H1 (cell line): ENCODE measurements at regions not wholly inside any gene's neighbourhood (a gene's known extent, or its start where the extent isn't known, plus 50 kb on each side); places are given as distances from the start of the nearest gene placed in this dataset.

ENCODE experiments used
- CTCF ChIA-PET: fragments of 300-600 bp; sonication (Branson Sonifier 250); formaldehyde crosslinking; loops from one replicate; lab custom pipeline; 2021; ENCODE audit not compliant: partially characterized antibody; lab: Charles Lee
- POLR2A ChIA-PET: fragments of 300-600 bp; sonication (Branson Sonifier 250); formaldehyde crosslinking; loops from one replicate; lab custom pipeline; 2021; ENCODE audit warnings: inconsistent platforms; ENCODE audit not compliant: partially characterized antibody; lab: Charles Lee
- DNase-seq, 2 experiments: peaks; one replicate each; pipeline versions ENCODE4 v3.0.0 to v3.0.0-alpha.2; 2010 to 2022; ENCODE audit warnings: low spot score in 2 of 2, low read depth in 1 of 2, mixed read lengths in 1 of 2
- FAIRE-seq: peaks from 2 replicates; lab custom pipeline; 2011; peaks lifted over from hg19 to GRCh38; lab: Jason Lieb, UNC
- H2AFZ ChIP-seq: 2 replicates; pipeline ENCODE4 v1.8.1; 2012; ENCODE audit warnings: low read length, inconsistent platforms
- H2AK5ac ChIP-seq: 2 replicates; pipeline ENCODE4 v1.6.1; 2013; ENCODE audit warnings: low read depth, low read length
- H2BK120ac ChIP-seq: replicated peaks from 2 replicates; pipeline ENCODE3; 2013; ENCODE audit warnings: low read depth, low read length, inconsistent platforms
- H2BK12ac ChIP-seq: 2 replicates; pipeline ENCODE4 v1.6.1; 2013; ENCODE audit warnings: low read depth, low read length
- H2BK15ac ChIP-seq: 2 replicates; pipeline ENCODE4 v1.6.1; 2013; ENCODE audit warnings: low read length
- H2BK20ac ChIP-seq: 2 replicates; pipeline ENCODE4 v1.6.1; 2013; ENCODE audit warnings: low read length
- H2BK5ac ChIP-seq: 2 replicates; pipeline ENCODE4 v1.6.1; 2013; ENCODE audit warnings: low read depth, low read length
- H3K14ac ChIP-seq: 2 replicates; pipeline ENCODE4 v1.6.1; 2013; ENCODE audit warnings: inconsistent platforms; ENCODE audit not compliant: insufficient read length
- H3K18ac ChIP-seq: 2 replicates; pipeline ENCODE4 v1.6.1; 2013; ENCODE audit warnings: low read length; ENCODE audit errors: extremely low read depth
- H3K23ac ChIP-seq: 2 replicates; pipeline ENCODE4 v1.6.1; 2013; ENCODE audit warnings: inconsistent platforms; ENCODE audit not compliant: insufficient read length
- H3K23me2 ChIP-seq: 2 replicates; pipeline ENCODE4 v1.6.1; 2013; ENCODE audit warnings: low read depth, low read length
- H3K27ac ChIP-seq: 2 replicates; pipeline ENCODE4 v1.6.1; 2011; ENCODE audit warnings: low read depth, low read length, inconsistent platforms
- H3K27me3 ChIP-seq, 4 experiments: replicated peaks in 1 of 4; 1 replicate in 1 of 4; 2 replicates in 3 of 4; pipeline versions ENCODE4 v1.6.1 to v1.8.1; 2011 to 2013; ENCODE audit warnings: low read length in 3 of 4, mild to moderate bottlenecking in 3 of 4, inconsistent platforms in 2 of 4, mixed read lengths in 2 of 4, moderate library complexity in 1 of 4; ENCODE audit not compliant: control insufficient read depth in 3 of 4, insufficient read depth in 3 of 4; ENCODE audit errors: extremely low read depth in 1 of 4
- H3K36me3 ChIP-seq, 4 experiments: 2 replicates each; pipeline versions ENCODE4 v1.6.1 to v1.8.1; 2011 to 2013; ENCODE audit warnings: mild to moderate bottlenecking in 4 of 4, low read length in 3 of 4, moderate library complexity in 2 of 4, control low read depth in 1 of 4, inconsistent platforms in 1 of 4; ENCODE audit not compliant: insufficient read depth in 4 of 4, control insufficient read depth in 2 of 4
- H3K4ac ChIP-seq: replicated peaks from 2 replicates; pipeline ENCODE3; 2013; ENCODE audit warnings: low read length, low read depth, mixed read lengths, inconsistent platforms; ENCODE audit not compliant: insufficient read length
- H3K4me1 ChIP-seq, 4 experiments: replicated peaks in 1 of 4; 1 replicate in 1 of 4; 2 replicates in 3 of 4; pipeline versions ENCODE4 v1.6.1 to v1.8.1; 2011 to 2013; ENCODE audit warnings: low read length in 3 of 4, inconsistent platforms in 2 of 4, mixed read lengths in 1 of 4; ENCODE audit not compliant: insufficient read depth in 4 of 4, control insufficient read depth in 3 of 4
- H3K4me2 ChIP-seq, 2 experiments: 2 replicates each; pipeline versions ENCODE4 v1.6.1 to v1.8.1; 2011 to 2013; ENCODE audit warnings: low read depth in 2 of 2, low read length in 2 of 2, control low read depth in 1 of 2, inconsistent platforms in 1 of 2, mild to moderate bottlenecking in 1 of 2; ENCODE audit not compliant: insufficient read depth in 1 of 2
- H3K4me3 ChIP-seq, 4 experiments: fragments of 200-600, 300-600 bp in 1 of 4; sonication (generic), shearing (Covaris generic), sonication (Bioruptor Twin) in 1 of 4; 2 replicates each; pipeline versions ENCODE4 v1.5.1 to v1.8.1; 2011 to 2016; ENCODE audit warnings: low read length in 4 of 4, low read depth in 3 of 4, control low read depth in 2 of 4, inconsistent platforms in 2 of 4, mild to moderate bottlenecking in 2 of 4, mixed read lengths in 1 of 4, moderate library complexity in 1 of 4; ENCODE audit not compliant: insufficient read depth in 2 of 4; ENCODE audit errors: extremely low read depth in 1 of 4
- H3K56ac ChIP-seq: replicated peaks from 2 replicates; pipeline ENCODE3; 2013; ENCODE audit warnings: low read depth, mild to moderate bottlenecking, mixed read lengths, low read length, inconsistent platforms; ENCODE audit not compliant: insufficient read length
- H3K79me1 ChIP-seq: 2 replicates; pipeline ENCODE4 v1.6.1; 2013; ENCODE audit warnings: low read depth, low read length, control low read depth
- H3K79me2 ChIP-seq, 2 experiments: 2 replicates each; pipeline versions ENCODE4 v1.6.1 to v1.8.1; 2012 to 2013; ENCODE audit warnings: low read length in 2 of 2, mild to moderate bottlenecking in 2 of 2, inconsistent platforms in 1 of 2; ENCODE audit not compliant: insufficient read depth in 2 of 2, control insufficient read depth in 1 of 2
- H3K9ac ChIP-seq, 4 experiments: replicated peaks in 1 of 4; 1 replicate in 1 of 4; 2 replicates in 3 of 4; pipeline versions ENCODE4 v1.6.1 to v1.8.1; 2011 to 2013; ENCODE audit warnings: low read depth in 3 of 4, low read length in 3 of 4, control low read depth in 2 of 4, mild to moderate bottlenecking in 2 of 4, moderate library complexity in 2 of 4, inconsistent platforms in 1 of 4; ENCODE audit errors: extremely low read depth in 1 of 4
- H3K9me3 ChIP-seq, 2 experiments: 2 replicates each; pipeline versions ENCODE4 v1.6.1 to v1.8.1; 2012 to 2013; ENCODE audit warnings: mild to moderate bottlenecking in 2 of 2, moderate library complexity in 2 of 2, control low read depth in 1 of 2, inconsistent platforms in 1 of 2, low read depth in 1 of 2, low read length in 1 of 2, mixed read lengths in 1 of 2; ENCODE audit not compliant: insufficient read depth in 2 of 2
- H4K20me1 ChIP-seq, 2 experiments: replicated peaks in 1 of 2; 2 replicates each; pipeline versions ENCODE3 to v1.8.1; 2011 to 2013; ENCODE audit warnings: inconsistent platforms in 2 of 2, low read length in 2 of 2, mild to moderate bottlenecking in 1 of 2; ENCODE audit not compliant: insufficient read depth in 2 of 2, control insufficient read depth in 1 of 2
- H4K5ac ChIP-seq: 2 replicates; pipeline ENCODE4 v1.6.1; 2013; ENCODE audit warnings: low read length, low read depth, mixed read lengths, inconsistent platforms; ENCODE audit not compliant: insufficient read length
- H4K8ac ChIP-seq: 2 replicates; pipeline ENCODE4 v1.8.0; 2013; ENCODE audit warnings: mild to moderate bottlenecking, moderate library complexity, low read length, inconsistent platforms; ENCODE audit not compliant: insufficient read depth; ENCODE audit errors: extremely low read depth
- H4K91ac ChIP-seq: replicated peaks from 2 replicates; pipeline ENCODE3; 2013; ENCODE audit warnings: low read length, mixed read lengths, inconsistent platforms; ENCODE audit not compliant: insufficient read length
- EZH2 ChIP-seq: fragments of 200-600 bp; sonication (generic); IDR thresholded peaks from 2 replicates; pipeline ENCODE4 v1.7.1; 2012; ENCODE audit warnings: low read depth, mild to moderate bottlenecking, moderate library complexity, low read length, inconsistent platforms; ENCODE audit not compliant: severe bottlenecking
- POLR2A ChIP-seq, 2 experiments: IDR thresholded peaks; 1 replicate in 1 of 2; 2 replicates in 1 of 2; pipeline ENCODE4 v1.6.1; 2011; ENCODE audit warnings: low read depth in 2 of 2, low read length in 2 of 2, mild to moderate bottlenecking in 2 of 2; ENCODE audit errors: control extremely low read depth in 1 of 2
- POU5F1 ChIP-seq: IDR thresholded peaks from 2 replicates; pipeline ENCODE4 v1.6.1; 2011; ENCODE audit warnings: low read depth, mild to moderate bottlenecking, low read length, moderate library complexity
- SAP30 ChIP-seq: fragments of 300-600 bp; sonication (generic); IDR thresholded peaks from 2 replicates; pipeline ENCODE4 v1.7.1; 2012; ENCODE audit warnings: low read length, moderate library complexity, mild to moderate bottlenecking, inconsistent platforms; ENCODE audit not compliant: insufficient read depth, insufficient replicate concordance
- SIX5 ChIP-seq: IDR thresholded peaks from 2 replicates; pipeline ENCODE4 v1.6.1; 2011; ENCODE audit warnings: mild to moderate bottlenecking, low read depth, low read length
- TAF1 ChIP-seq: IDR thresholded peaks from 2 replicates; pipeline ENCODE4 v1.6.1; 2011; ENCODE audit warnings: mild to moderate bottlenecking, low read depth, low read length
- USF2 ChIP-seq: IDR thresholded peaks from 2 replicates; pipeline ENCODE4 v1.6.1; 2011; ENCODE audit warnings: low read length, improper control_type of control experiment
- YY1 ChIP-seq: IDR thresholded peaks from 2 replicates; pipeline ENCODE4 v1.6.1; 2011; ENCODE audit warnings: low read depth, mild to moderate bottlenecking, low read length
- WGBS, 2 experiments: shearing (Covaris generic) in 1 of 2; methylation state at CpG; one replicate each; pipeline versions ENCODE4 v1.1.6 to v1.1.7; 2013 to 2015; ENCODE audit warnings: low lambda C conversion rate in 2 of 2, mixed read lengths in 2 of 2, inconsistent platforms in 1 of 2, low coverage in 1 of 2, missing lambda C conversion rate in 1 of 2; ENCODE audit not compliant: insufficient replicate concordance in 2 of 2, insufficient coverage in 1 of 2, insufficient read length in 1 of 2; ENCODE audit errors: extremely low coverage in 1 of 2, missing lambda C conversion rate in 1 of 2; 5-methylcytosine and 5-hydroxymethylcytosine counted together
- TF ChIP-seq, protein P1 (sequence below): IDR thresholded peaks from 2 replicates; pipeline ENCODE4 v1.6.1; 2012; ENCODE audit warnings: inconsistent platforms

DNA sequence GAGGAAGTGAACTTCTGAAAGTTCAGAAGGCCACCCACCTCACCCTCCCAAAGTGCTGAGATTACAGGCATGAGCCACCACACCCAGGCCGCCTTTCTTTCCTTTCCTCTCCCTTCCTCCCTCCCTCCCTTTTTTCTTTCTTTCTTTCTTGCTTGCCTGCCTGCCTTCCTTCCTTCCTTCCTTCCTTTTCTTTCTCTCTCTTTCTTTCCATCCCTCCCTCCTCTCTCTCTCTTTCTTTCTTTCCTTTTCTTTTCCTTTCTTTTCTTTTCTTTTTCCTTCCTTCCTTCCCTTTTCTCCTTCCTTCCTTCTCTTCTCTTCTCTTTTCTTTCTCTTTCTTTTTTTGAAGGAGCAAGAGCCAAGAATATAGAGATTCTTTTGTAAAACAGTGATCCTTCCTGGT, 208.3 kb upstream of the HMGA2 start:
- no peak for FAIRE-seq
- Histone ChIP-seq H3K9ac (no peak overlapping the region), H4K20me1 (no peaks in the 10 kb centered on the region), H4K8ac (no peak overlapping the region), H3K4me2 (no peak overlapping the region), H2BK12ac (no peak overlapping the region), H3K4ac (no peak overlapping the region), H2BK15ac (no peak overlapping the region), H2BK5ac (no peak overlapping the region), H3K9me3 (no peaks in the 10 kb centered on the region), H3K79me1 (no peaks in the 10 kb centered on the region), H3K23me2 (no peaks in the 10 kb centered on the region), H2AFZ (no peak overlapping the region), H3K23ac (no peak overlapping the region), H3K27me3 (no peaks in the 10 kb centered on the region; a peak in 1 of 7 replicates), H3K4me3 (no peak overlapping the region), H4K91ac (no peak overlapping the region), H3K36me3 (no peaks in the 10 kb centered on the region), H3K18ac (no peak overlapping the region), H4K5ac (no peak overlapping the region), H3K4me1 (no peaks in the 10 kb centered on the region), H3K56ac (no peak overlapping the region), H2AK5ac (no peak overlapping the region), H3K14ac (no peak overlapping the region), H2BK120ac (no peak overlapping the region), H2BK20ac (no peak overlapping the region), H3K27ac (no peak overlapping the region), H3K79me2 (no peaks in the 10 kb centered on the region)
- WGBS, 2 experiments, result 91% methylated on average over 1 of the region's 1 CpG; no CpG with 5 or more reads in 1 of the 2 experiments
- ChIA-PET POLR2A (no interaction called here), CTCF (no interaction called here)
- TF ChIP-seq TAF1 (no peak), POU5F1 (no peak), SIX5 (no peak), YY1 (no peak), SAP30 (no peak), USF2 (no peak), EZH2 (no peak), POLR2A (IDR thresholded peaks at IDR 0.05; ENCODE audit: control extremely low read depth in 1 of 2, low read depth in 2 of 2, low read length in 2 of 2) (no peak)
- TF ChIP-seq, protein P1, sequence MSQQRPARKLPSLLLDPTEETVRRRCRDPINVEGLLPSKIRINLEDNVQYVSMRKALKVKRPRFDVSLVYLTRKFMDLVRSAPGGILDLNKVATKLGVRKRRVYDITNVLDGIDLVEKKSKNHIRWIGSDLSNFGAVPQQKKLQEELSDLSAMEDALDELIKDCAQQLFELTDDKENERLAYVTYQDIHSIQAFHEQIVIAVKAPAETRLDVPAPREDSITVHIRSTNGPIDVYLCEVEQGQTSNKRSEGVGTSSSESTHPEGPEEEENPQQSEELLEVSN, result no peak
- DNase-seq, result no peak
